ENCODE measurements at regions not wholly inside any gene's neighbourhood (a gene's known extent, or its start where the extent isn't known, plus 50 kb on each side); places are given as distances from the start of the nearest gene placed in this dataset.
"Not testable (repeated sequence)": the region's sequence is repeated elsewhere in the genome, so short reads cannot be mapped to it uniquely, and the experiment has no call there.

GRCh38 chr7:140283472-140283871 is 106.7 kb upstream of the KDM7A start:
- DNase-seq: no peak

- DNase-seq: no peak
These were observed 105.2 kb upstream of the KDM7A start for GRCh38 chr7:140281960-140282359.

- DNase-seq: no peak
These were observed 104.5 kb upstream of the KDM7A start for GRCh38 chr7:140281255-140281654.

GRCh38 chr7:140276001-140276400 is 99.2 kb upstream of the KDM7A start:
- DNase-seq: no peak

GRCh38 chr7:140275069-140275965 is 98.5 kb upstream of the KDM7A start:
- DNase-seq: no peak

- DNase-seq: no peak
These were observed 96.6 kb upstream of the KDM7A start for GRCh38 chr7:140273417-140273816.

- DNase-seq: not testable (repeated sequence)
These were observed 94.8 kb upstream of the KDM7A start for GRCh38 chr7:140271643-140271968.

GRCh38 chr7:140269004-140269638 is 92.3 kb upstream of the KDM7A start:
- DNase-seq: no peak

- no peak for DNase-seq
These were observed 90.8 kb upstream of the KDM7A start for GRCh38 chr7:140267381-140268226.

GRCh38 chr7:140263277-140263676 is 86.5 kb upstream of the KDM7A start:
- no peak for DNase-seq

GRCh38 chr7:140262242-140262903 is 85.6 kb upstream of the KDM7A start:
- DNase-seq: no peak

GRCh38 chr7:140261522-140261921 is 84.7 kb upstream of the KDM7A start:
- DNase-seq: no peak

GRCh38 chr7:140261105-140261486 is 84.3 kb upstream of the KDM7A start:
- DNase-seq: no peak

GRCh38 chr7:140260352-140261104 is 83.7 kb upstream of the KDM7A start:
- no peak for DNase-seq

- not testable (repeated sequence) for DNase-seq
These were observed 80.5 kb upstream of the KDM7A start for GRCh38 chr7:140257278-140257677.

- not testable (repeated sequence) for DNase-seq
These were observed 78.2 kb upstream of the KDM7A start for GRCh38 chr7:140254976-140255375.

- no peak for DNase-seq
These were observed 72.4 kb upstream of the KDM7A start for GRCh38 chr7:140249036-140249806.

GRCh38 chr7:140247559-140247958 is 70.8 kb upstream of the KDM7A start:
- DNase-seq: no peak

- no peak for DNase-seq
These were observed 68.9 kb upstream of the KDM7A start for GRCh38 chr7:140245611-140246105.

GRCh38 chr7:140242057-140243031 is 65.6 kb upstream of the KDM7A start:
- DNase-seq: peak in 1 of 2 experiments; percentile 10
